K562 (cell line): ENCODE measurements at regions not wholly inside any gene's neighbourhood (a gene's known extent, or its start where the extent isn't known, plus 50 kb on each side); places are given as distances from the start of the nearest gene placed in this dataset.

Experiments
- ATAC-seq: fragments of 200-7000 bp; cut with Tn5 transposase; 3 replicates; pipeline ENCODE4 v1.9.1; 2020; ENCODE audit warnings: moderate library complexity
- BruUV-seq: library from RNA; stranded (reverse); fragments of 400-500 nt; replicated peaks from 2 replicates; lab custom pipeline; 2021; lab: Mats Ljungman, UMichigan
- CTCF ChIA-PET: fragments of 300-600 bp; formaldehyde crosslinking; extraction: SDS; loops from one replicate; lab custom pipeline; 2021; ENCODE audit warnings: low intra/inter-chr PET ratio; lab: Yijun Ruan, JAX
- POLR2A ChIA-PET: fragments of 300-600, 350-650 bp; sonication (Branson Sonifier 250); formaldehyde crosslinking; extraction: SDS; loops from one replicate; lab custom pipeline; 2021; ENCODE audit warnings: antibody characterized with exemption, inconsistent platforms; lab: Yijun Ruan, JAX
- DNase-seq, 4 experiments: peaks; one replicate each; pipeline versions ENCODE4 v3.0.0 to v3.0.0-alpha.2; 2011 to 2018; ENCODE audit warnings: low spot score in 3 of 4, mixed read lengths in 3 of 4; ENCODE audit errors: extremely low read depth in 1 of 4
- FAIRE-seq: peaks from 2 replicates; lab custom pipeline; 2011; peaks lifted over from hg19 to GRCh38; lab: Jason Lieb, UNC
- H2AFZ ChIP-seq: 2 replicates; pipeline ENCODE4 v1.6.0; 2011; ENCODE audit warnings: low read depth, low read length, control low read depth, inconsistent platforms
- H3K27ac ChIP-seq: fragments of 200-600 bp; 3 replicates; pipeline ENCODE4 v1.8.0; 2011; ENCODE audit warnings: low read depth, mild to moderate bottlenecking, control low read depth, inconsistent platforms, low read length, moderate library complexity, mixed read lengths; ENCODE audit errors: extremely low read depth
- H3K27me3 ChIP-seq, 2 experiments: fragments of 300-600 bp in 1 of 2; 2 replicates in 1 of 2; 3 replicates in 1 of 2; pipeline versions ENCODE4 v1.6.0 to v1.8.0; 2011; ENCODE audit warnings: inconsistent platforms in 2 of 2, low read length in 2 of 2, mild to moderate bottlenecking in 1 of 2, mixed read lengths in 1 of 2, moderate library complexity in 1 of 2; ENCODE audit not compliant: control insufficient read depth in 2 of 2, insufficient read depth in 2 of 2
- H3K36me3 ChIP-seq: fragments of 300-600 bp; 3 replicates; pipeline ENCODE4 v1.8.0; 2011; ENCODE audit warnings: mild to moderate bottlenecking, low read length, inconsistent platforms; ENCODE audit not compliant: control insufficient read depth, insufficient read depth
- H3K4me1 ChIP-seq, 2 experiments: fragments of 200-600 bp in 1 of 2; replicated peaks in 1 of 2; 2 replicates in 1 of 2; 3 replicates in 1 of 2; pipeline versions ENCODE4 v1.5.1 to v1.8.0; 2011; ENCODE audit warnings: inconsistent platforms in 2 of 2, low read length in 2 of 2, mild to moderate bottlenecking in 1 of 2, mixed read lengths in 1 of 2, moderate library complexity in 1 of 2; ENCODE audit not compliant: control insufficient read depth in 2 of 2, insufficient read depth in 2 of 2
- H3K4me2 ChIP-seq: 2 replicates; pipeline ENCODE4 v1.6.1; 2011; ENCODE audit warnings: low read length, control low read depth, inconsistent platforms, mixed read lengths; ENCODE audit not compliant: insufficient read depth
- H3K4me3 ChIP-seq: fragments of 200-600 bp; sonication (generic), shearing (Covaris generic); 2 replicates; pipeline ENCODE4 v1.5.1; 2016; ENCODE audit warnings: control low read depth, inconsistent platforms
- H3K79me2 ChIP-seq: fragments of 200-600 bp; 3 replicates; pipeline ENCODE4 v1.8.0; 2011; ENCODE audit warnings: low read length, inconsistent platforms; ENCODE audit not compliant: control insufficient read depth, insufficient read depth
- H3K9ac ChIP-seq, 2 experiments: 2 replicates each; pipeline versions ENCODE4 v1.6.0 to v1.6.1; 2011; ENCODE audit warnings: low read depth in 2 of 2, low read length in 2 of 2, control low read depth in 1 of 2, inconsistent platforms in 1 of 2, mild to moderate bottlenecking in 1 of 2, mixed read lengths in 1 of 2; ENCODE audit not compliant: insufficient read depth in 1 of 2
- H3K9me1 ChIP-seq: one replicate; pipeline ENCODE4 v1.6.0; 2011; ENCODE audit warnings: inconsistent platforms, mild to moderate bottlenecking, low read length, moderate library complexity; ENCODE audit not compliant: control insufficient read depth, insufficient read depth
- H3K9me3 ChIP-seq: replicated peaks from 2 replicates; pipeline ENCODE4 v1.5.1; 2011; ENCODE audit warnings: low read depth, low read length, inconsistent platforms; ENCODE audit not compliant: control insufficient read depth, insufficient read depth
- H4K20me1 ChIP-seq: replicated peaks from 2 replicates; pipeline ENCODE4 v1.6.1; 2011; ENCODE audit warnings: low read length, inconsistent platforms, mixed read lengths; ENCODE audit not compliant: control insufficient read depth, insufficient read depth
- ZNF384 ChIP-seq: IDR thresholded peaks from 2 replicates; pipeline ENCODE4 v1.6.1; 2012; ENCODE audit warnings: low read depth, low read length, improper control_type of control experiment
- WGBS: fragments of 100-300 bp; shearing (Covaris generic); methylation state at CpG from one replicate; pipeline ENCODE4 v1.1.6; 2016; ENCODE audit warnings: low coverage, mixed read lengths; ENCODE audit not compliant: insufficient coverage; ENCODE audit errors: missing lambda C conversion rate; 5-methylcytosine and 5-hydroxymethylcytosine counted together
- in situ Hi-C: fragments of 300-500 bp; cut with MboI; formaldehyde crosslinking; loops from 4 replicates; pipeline ENCODE4 v1.15.0; 2018; ENCODE audit warnings: inconsistent platforms, mixed read lengths
- intact Hi-C: fragments of 100-400 bp; cut with micrococcal nuclease; formaldehyde crosslinking; loops from 2 replicates; pipeline ENCODE4 v1.14.2; 2022
- TF ChIP-seq, protein P1 (sequence below), 3 experiments: fragments of 200-800 bp in 1 of 3; fragments of 250-450 bp in 1 of 3; fragments of 450-650 bp in 1 of 3; sonication (Bioruptor Pico) in 1 of 3; sonication (Bioruptor generic) in 1 of 3; formaldehyde crosslinking in 1 of 3; IDR thresholded peaks; 2 replicates each; pipeline versions ENCODE4 v1.6.1 to v1.8.0; 2016 to 2022; ENCODE audit warnings: mild to moderate bottlenecking in 2 of 3, missing genetic modification characterization in 2 of 3, missing compliant biosample characterization in 1 of 3, moderate library complexity in 1 of 3

DNA sequence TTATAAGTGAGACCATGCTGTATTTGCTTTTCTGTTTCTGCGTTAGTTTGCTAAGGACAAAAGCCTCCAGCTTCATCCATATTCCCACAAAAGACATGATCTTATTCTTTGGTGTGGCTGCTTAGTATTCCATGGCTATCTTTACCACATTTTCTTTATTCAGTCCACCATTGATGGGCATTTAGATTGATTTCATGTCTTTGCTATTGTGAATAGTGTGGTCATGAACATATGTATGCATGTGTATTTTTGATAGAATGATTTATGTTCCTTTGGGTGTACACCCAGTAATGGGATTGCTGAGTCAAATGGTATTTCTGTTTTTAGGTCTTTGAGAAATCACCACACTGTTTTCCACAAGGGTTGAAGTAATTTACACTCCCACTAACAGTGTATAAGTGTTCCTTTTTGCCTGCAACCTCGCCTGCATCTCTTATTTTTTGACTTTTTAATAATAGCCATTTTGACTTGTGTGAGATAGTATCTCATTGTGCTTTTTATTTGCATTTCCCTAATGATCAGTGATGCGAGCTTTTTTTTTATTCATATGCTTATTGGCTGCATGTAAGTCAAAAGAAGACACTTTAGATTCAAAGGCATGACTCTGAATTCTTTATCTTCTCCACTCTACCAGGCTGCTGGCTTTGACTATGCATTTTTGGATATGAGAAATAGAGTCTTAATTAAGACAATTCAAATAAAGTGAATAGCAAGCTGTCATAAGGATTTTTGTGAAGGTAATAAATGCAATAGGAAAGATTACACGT is 183.3 kb upstream of the SYNPR start:
- no peak overlapping the region for H3K4me3 ChIP-seq
- in situ Hi-C loops (no loop called here), intact Hi-C loops (no loop called here)
- no peaks in the 10 kb centered on the region for H4K20me1 ChIP-seq
- ATAC-seq (no peak), FAIRE-seq (no peak)
- H3K9me1 ChIP-seq, result no peaks in the 10 kb centered on the region
- no peak overlapping the region for H3K27ac ChIP-seq
- H3K9ac ChIP-seq, result no peak overlapping the region
- ChIA-PET CTCF (no interaction called here), POLR2A (no interaction called here)
- no peak overlapping the region for H2AFZ ChIP-seq
- WGBS, result 0% methylated on average over 4 of the region's 4 CpGs
- no peaks in the 10 kb centered on the region for H3K9me3 ChIP-seq
- BruUV-seq, result no TSS peak
- no peaks in the 10 kb centered on the region for H3K36me3 ChIP-seq
- TF ChIP-seq, protein P1, sequence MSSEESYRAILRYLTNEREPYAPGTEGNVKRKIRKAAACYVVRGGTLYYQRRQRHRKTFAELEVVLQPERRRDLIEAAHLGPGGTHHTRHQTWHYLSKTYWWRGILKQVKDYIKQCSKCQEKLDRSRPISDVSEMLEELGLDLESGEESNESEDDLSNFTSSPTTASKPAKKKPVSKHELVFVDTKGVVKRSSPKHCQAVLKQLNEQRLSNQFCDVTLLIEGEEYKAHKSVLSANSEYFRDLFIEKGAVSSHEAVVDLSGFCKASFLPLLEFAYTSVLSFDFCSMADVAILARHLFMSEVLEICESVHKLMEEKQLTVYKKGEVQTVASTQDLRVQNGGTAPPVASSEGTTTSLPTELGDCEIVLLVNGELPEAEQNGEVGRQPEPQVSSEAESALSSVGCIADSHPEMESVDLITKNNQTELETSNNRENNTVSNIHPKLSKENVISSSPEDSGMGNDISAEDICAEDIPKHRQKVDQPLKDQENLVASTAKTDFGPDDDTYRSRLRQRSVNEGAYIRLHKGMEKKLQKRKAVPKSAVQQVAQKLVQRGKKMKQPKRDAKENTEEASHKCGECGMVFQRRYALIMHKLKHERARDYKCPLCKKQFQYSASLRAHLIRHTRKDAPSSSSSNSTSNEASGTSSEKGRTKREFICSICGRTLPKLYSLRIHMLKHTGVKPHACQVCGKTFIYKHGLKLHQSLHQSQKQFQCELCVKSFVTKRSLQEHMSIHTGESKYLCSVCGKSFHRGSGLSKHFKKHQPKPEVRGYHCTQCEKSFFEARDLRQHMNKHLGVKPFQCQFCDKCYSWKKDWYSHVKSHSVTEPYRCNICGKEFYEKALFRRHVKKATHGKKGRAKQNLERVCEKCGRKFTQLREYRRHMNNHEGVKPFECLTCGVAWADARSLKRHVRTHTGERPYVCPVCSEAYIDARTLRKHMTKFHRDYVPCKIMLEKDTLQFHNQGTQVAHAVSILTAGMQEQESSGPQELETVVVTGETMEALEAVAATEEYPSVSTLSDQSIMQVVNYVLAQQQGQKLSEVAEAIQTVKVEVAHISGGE (CRISPR knock-in tag; IDR thresholded peaks at IDR 0.05), result 0 out of 6 replicates have a peak, but pooled peaks of 1 of the 3 experiments have one; percentile 40
- no peak for TF ChIP-seq ZNF384
- TF ChIP-seq, all 486 proteins: peak for 1
- Histone ChIP-seq H3K79me2 (no peaks in the 10 kb centered on the region), H3K27me3 (no peaks in the 10 kb centered on the region), H3K4me1 (no peaks in the 10 kb centered on the region; a peak in 1 of 5 replicates), H3K4me2 (no peak overlapping the region)
- no peak for DNase-seq
